ENCODE measurements at regions not wholly inside any gene's neighbourhood (a gene's known extent, or its start where the extent isn't known, plus 50 kb on each side); places are given as distances from the start of the nearest gene placed in this dataset.
A peak's percentile ranks its signal among the peaks of the same experiment; 100 is the strongest.

DNA sequence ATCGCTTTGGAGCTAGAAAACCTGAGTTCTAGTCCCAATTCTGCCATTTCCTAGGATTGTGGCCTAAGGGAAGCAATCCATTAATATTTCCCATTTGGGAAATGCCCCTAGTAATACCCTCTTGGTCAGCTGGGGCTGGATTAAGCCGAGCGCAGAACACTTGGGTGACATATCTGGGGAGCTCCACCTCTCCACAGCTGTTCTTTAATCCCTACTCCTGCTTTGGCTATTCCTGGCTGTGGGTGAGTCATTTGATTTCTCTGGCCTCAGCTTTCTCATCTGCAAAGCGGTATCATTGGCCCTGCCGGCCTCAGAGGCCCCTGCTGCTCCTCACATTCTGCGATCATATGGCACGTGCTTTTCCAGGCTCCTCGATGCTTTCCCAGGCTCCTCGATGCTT lies 108.3 kb downstream of the BUB3 start:
- Histone ChIP-seq H3K36me3 (ENCODE audit: control insufficient read depth, insufficient read depth, low read length) (no peaks in the 10 kb centered on the region), H3K4me3 (ENCODE audit: low read depth, low read length) (no peak overlapping the region), H3K27me3 (ENCODE audit: control insufficient read depth, insufficient read depth, low read length) (no peaks in the 10 kb centered on the region)
- TF ChIP-seq, protein P1, sequence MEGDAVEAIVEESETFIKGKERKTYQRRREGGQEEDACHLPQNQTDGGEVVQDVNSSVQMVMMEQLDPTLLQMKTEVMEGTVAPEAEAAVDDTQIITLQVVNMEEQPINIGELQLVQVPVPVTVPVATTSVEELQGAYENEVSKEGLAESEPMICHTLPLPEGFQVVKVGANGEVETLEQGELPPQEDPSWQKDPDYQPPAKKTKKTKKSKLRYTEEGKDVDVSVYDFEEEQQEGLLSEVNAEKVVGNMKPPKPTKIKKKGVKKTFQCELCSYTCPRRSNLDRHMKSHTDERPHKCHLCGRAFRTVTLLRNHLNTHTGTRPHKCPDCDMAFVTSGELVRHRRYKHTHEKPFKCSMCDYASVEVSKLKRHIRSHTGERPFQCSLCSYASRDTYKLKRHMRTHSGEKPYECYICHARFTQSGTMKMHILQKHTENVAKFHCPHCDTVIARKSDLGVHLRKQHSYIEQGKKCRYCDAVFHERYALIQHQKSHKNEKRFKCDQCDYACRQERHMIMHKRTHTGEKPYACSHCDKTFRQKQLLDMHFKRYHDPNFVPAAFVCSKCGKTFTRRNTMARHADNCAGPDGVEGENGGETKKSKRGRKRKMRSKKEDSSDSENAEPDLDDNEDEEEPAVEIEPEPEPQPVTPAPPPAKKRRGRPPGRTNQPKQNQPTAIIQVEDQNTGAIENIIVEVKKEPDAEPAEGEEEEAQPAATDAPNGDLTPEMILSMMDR (IDR thresholded peaks at IDR 0.05; ENCODE audit: insufficient read depth, low read length, severe bottlenecking) = no peak
- FAIRE-seq (no peak), DNase-seq (ENCODE audit: low read depth) (no peak)

DNA sequence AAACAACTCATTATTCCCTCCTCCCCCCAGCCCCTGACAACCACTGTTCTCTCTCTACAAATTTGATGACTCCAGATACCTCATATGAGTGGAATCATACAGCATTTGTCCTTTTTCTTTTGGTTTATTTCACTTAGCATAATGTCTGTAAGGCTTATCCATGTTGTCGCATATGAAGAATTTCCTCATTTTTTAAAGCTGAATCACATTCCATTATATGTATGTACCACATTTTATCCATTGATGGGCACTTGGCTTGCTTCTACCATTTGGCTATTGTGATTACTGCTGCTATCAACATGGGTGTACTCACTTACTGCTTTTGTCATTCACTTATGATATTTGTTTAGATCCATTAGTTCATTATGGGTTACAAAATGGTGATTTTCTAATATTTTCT lies 112.8 kb downstream of the BUB3 start:
- FAIRE-seq (no peak), DNase-seq (ENCODE audit: low read depth) (peak; percentile 25)
- TF ChIP-seq, protein P1 (IDR thresholded peaks at IDR 0.05; ENCODE audit: insufficient read depth, low read length, severe bottlenecking) = no peak
- Histone ChIP-seq H3K27me3 (ENCODE audit: control insufficient read depth, insufficient read depth, low read length) (no peaks in the 10 kb centered on the region), H3K36me3 (ENCODE audit: control insufficient read depth, insufficient read depth, low read length) (no peaks in the 10 kb centered on the region), H3K4me3 (ENCODE audit: low read depth, low read length) (no peak overlapping the region)

DNA sequence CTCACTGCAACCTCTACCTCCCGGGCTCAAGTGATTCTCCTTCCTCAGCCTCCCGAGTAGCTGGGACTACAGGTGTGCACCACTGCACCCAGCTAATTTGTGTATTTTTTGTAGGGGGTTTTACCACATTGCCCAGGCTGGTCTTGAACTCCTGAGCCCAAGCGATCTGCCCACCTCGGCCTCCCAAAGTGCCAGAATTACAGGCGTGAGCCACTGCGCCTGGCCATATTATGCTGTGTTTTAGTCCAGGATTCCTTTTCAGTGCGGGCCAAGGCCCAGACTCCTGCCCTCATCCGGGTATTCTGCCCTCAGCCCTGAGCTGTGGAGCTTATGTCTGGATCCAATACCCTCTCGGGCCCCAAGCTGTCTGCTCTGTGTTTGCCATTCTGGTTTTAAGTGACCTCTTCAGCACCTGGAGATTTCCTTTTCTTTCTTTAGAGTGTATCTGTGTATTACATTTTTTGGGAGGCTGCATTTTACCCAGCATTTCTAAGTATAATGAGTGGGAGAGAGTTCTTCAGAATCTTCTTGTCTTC lies 114.9 kb downstream of the BUB3 start:
- TF ChIP-seq, protein P1 (IDR thresholded peaks at IDR 0.05; ENCODE audit: insufficient read depth, low read length, severe bottlenecking) = no peak
- DNase-seq (ENCODE audit: low read depth) (no peak), FAIRE-seq (no peak)
- Histone ChIP-seq H3K27me3 (ENCODE audit: control insufficient read depth, insufficient read depth, low read length) (no peaks in the 10 kb centered on the region), H3K36me3 (ENCODE audit: control insufficient read depth, insufficient read depth, low read length) (no peaks in the 10 kb centered on the region), H3K4me3 (ENCODE audit: low read depth, low read length) (no peak overlapping the region)

DNA sequence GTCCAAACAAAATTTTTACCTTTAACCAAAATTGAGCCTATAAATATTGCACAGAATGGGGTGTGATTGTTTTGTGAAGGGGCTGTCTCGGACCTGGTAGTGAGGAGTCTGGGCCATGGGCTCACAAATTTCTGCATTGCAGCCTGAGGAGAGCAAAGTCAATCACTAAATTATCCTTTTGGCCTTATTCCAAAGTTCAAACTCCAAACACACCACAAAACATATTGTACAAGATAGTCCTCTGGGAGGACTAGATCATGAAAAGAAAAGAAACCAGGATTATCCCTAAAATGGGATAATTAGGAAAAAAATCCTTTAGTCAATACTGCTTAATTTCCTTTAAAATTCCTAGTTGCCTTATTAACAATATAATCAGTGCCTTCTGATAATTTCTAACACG lies 115.5 kb downstream of the BUB3 start:
- TF ChIP-seq, protein P1 (IDR thresholded peaks at IDR 0.05; ENCODE audit: insufficient read depth, low read length, severe bottlenecking) = no peak
- H3K27me3 ChIP-seq (ENCODE audit: control insufficient read depth, insufficient read depth, low read length) = no peaks in the 10 kb centered on the region
- FAIRE-seq (no peak), DNase-seq (ENCODE audit: low read depth) (no peak)
- H3K36me3 ChIP-seq (ENCODE audit: control insufficient read depth, insufficient read depth, low read length) = no peaks in the 10 kb centered on the region
- no peak overlapping the region for H3K4me3 ChIP-seq (ENCODE audit: low read depth, low read length)

DNA sequence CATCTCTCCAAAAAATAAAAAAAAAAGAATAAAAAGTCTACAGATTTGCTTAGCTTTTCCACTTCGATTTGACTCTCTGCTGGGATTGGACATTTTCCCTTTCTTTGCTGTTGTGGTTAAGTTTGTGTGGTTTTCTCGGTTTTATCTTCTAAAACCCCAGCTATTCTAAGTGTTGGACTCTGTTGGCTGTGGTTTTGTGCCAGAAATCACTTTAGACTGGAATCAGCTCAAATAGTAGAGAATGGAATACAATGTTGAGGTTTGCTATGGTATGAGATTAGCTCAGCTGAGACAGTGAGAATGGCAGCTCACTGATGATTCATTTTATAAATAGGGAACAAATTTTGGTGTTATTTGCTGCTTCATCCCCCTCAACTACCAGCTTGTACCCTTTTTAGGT lies 116.0 kb downstream of the BUB3 start:
- H3K4me3 ChIP-seq (ENCODE audit: low read depth, low read length) = no peak overlapping the region
- DNase-seq (ENCODE audit: low read depth) (peak; percentile 30), FAIRE-seq (no peak)
- no peaks in the 10 kb centered on the region for H3K36me3 ChIP-seq (ENCODE audit: control insufficient read depth, insufficient read depth, low read length)
- H3K27me3 ChIP-seq (ENCODE audit: control insufficient read depth, insufficient read depth, low read length) = no peaks in the 10 kb centered on the region
- TF ChIP-seq, protein P1 (IDR thresholded peaks at IDR 0.05; ENCODE audit: insufficient read depth, low read length, severe bottlenecking) = no peak

DNA sequence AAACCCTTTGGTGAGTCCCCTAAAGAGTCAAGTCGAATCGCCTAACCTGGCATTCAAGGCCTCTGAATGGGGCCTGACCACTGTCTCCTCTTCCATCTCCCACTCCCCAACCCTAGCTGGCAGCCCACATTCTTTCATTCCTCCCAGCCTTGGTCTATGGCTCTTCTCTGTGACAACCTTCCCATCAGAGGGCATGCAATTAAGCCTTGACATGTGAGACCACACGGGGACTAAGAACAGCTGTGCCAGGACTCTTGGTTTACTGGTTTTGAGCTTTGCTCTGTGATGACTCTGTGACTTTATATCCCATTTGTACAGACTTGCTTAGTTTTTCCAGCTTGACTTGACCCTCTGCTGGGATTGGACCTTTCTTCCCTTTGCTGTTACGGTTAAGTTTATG lies 116.6 kb downstream of the BUB3 start:
- H3K27me3 ChIP-seq (ENCODE audit: control insufficient read depth, insufficient read depth, low read length) = peaks cover 2% of the 10 kb centered on the region
- TF ChIP-seq, protein P1 (IDR thresholded peaks at IDR 0.05; ENCODE audit: insufficient read depth, low read length, severe bottlenecking) = no peak
- FAIRE-seq = no peak
- no peak for DNase-seq (ENCODE audit: low read depth)
- no peaks in the 10 kb centered on the region for H3K36me3 ChIP-seq (ENCODE audit: control insufficient read depth, insufficient read depth, low read length)
- no peak overlapping the region for H3K4me3 ChIP-seq (ENCODE audit: low read depth, low read length)
